SU-DHL-6 (cell line): ENCODE measurements at regions not wholly inside any gene's neighbourhood (a gene's known extent, or its start where the extent isn't known, plus 50 kb on each side); places are given as distances from the start of the nearest gene placed in this dataset.

ENCODE experiments used
- H2AFZ ChIP-seq: fragments of 200-600 bp; sonication (generic); 2 replicates; pipeline ENCODE4 v1.6.1; 2014; ENCODE audit warnings: low read depth, mild to moderate bottlenecking, moderate library complexity, mixed read lengths, antibody characterized with exemption, low read length; ENCODE audit not compliant: severe bottlenecking
- H3F3A ChIP-seq: fragments of 200-600 bp; shearing (Covaris generic); 2 replicates; pipeline ENCODE4 v1.6.0; 2016; ENCODE audit warnings: antibody characterized with exemption, mild to moderate bottlenecking; ENCODE audit not compliant: insufficient read depth
- H3K27ac ChIP-seq: fragments of 200-600 bp; sonication (generic); 2 replicates; pipeline ENCODE4 v1.5.1; 2016; ENCODE audit warnings: low read depth, mild to moderate bottlenecking, low read length, moderate library complexity, mixed read lengths
- H3K27me3 ChIP-seq: fragments of 200-600 bp; sonication (generic), shearing (Covaris generic); 2 replicates; pipeline ENCODE4 v1.6.0; 2014; ENCODE audit warnings: mild to moderate bottlenecking, low read length
- H3K36me3 ChIP-seq: fragments of 200-600 bp; sonication (generic); 2 replicates; pipeline ENCODE4 v1.6.1; 2014; ENCODE audit warnings: mild to moderate bottlenecking, low read length, mixed read lengths
- H3K4me2 ChIP-seq: fragments of 300-600, 200-600 bp; shearing (Covaris generic), sonication (generic); 2 replicates; pipeline ENCODE4 v1.6.0; 2014; ENCODE audit warnings: low read length, low read depth, mild to moderate bottlenecking; ENCODE audit not compliant: poor library complexity, severe bottlenecking
- H3K4me3 ChIP-seq: fragments of 200-600 bp; sonication (generic); 2 replicates; pipeline ENCODE4 v1.5.1; 2014; ENCODE audit warnings: antibody characterized with exemption, low read length, mild to moderate bottlenecking, mixed read lengths; ENCODE audit not compliant: insufficient read depth, poor library complexity, severe bottlenecking
- H3K79me2 ChIP-seq: fragments of 200-600 bp; sonication (generic); 2 replicates; pipeline ENCODE4 v1.6.1; 2014; ENCODE audit warnings: mild to moderate bottlenecking, low read length, moderate library complexity; ENCODE audit not compliant: insufficient read depth
- H3K9ac ChIP-seq: fragments of 200-600 bp; sonication (generic); 2 replicates; pipeline ENCODE4 v1.7.0; 2014; ENCODE audit warnings: mild to moderate bottlenecking, low read length
- H3K9me2 ChIP-seq: fragments of 200-600 bp; sonication (generic); replicated peaks from 2 replicates; pipeline ENCODE4 v1.6.1; 2014; ENCODE audit warnings: low read length; ENCODE audit not compliant: insufficient read depth
- H3K9me3 ChIP-seq: fragments of 200-600 bp; sonication (generic); 2 replicates; pipeline ENCODE4 v1.6.1; 2014; ENCODE audit warnings: low read length, mixed read lengths; ENCODE audit not compliant: insufficient read depth
- H4K20me1 ChIP-seq: fragments of 200-600 bp; sonication (generic); 2 replicates; pipeline ENCODE4 v1.6.1; 2014; ENCODE audit warnings: low read depth, mild to moderate bottlenecking, antibody characterized with exemption, low read length, moderate library complexity, mixed read lengths
- EZH2phosphoT487 ChIP-seq: fragments of 200-600 bp; sonication (generic), shearing (Covaris generic); conservative IDR thresholded peaks from 2 replicates; pipeline ENCODE4 v1.6.1; 2018; ENCODE audit warnings: mild to moderate bottlenecking, antibody characterized with exemption, low read length, moderate library complexity, mixed read lengths
- TF ChIP-seq, protein P1 (sequence below): fragments of 200-600 bp; sonication (generic); IDR thresholded peaks from one replicate; pipeline ENCODE4 v1.5.1; 2017; ENCODE audit warnings: antibody characterized with exemption, mild to moderate bottlenecking, low read length, moderate library complexity; ENCODE audit not compliant: insufficient read depth, poor library complexity, severe bottlenecking

DNA sequence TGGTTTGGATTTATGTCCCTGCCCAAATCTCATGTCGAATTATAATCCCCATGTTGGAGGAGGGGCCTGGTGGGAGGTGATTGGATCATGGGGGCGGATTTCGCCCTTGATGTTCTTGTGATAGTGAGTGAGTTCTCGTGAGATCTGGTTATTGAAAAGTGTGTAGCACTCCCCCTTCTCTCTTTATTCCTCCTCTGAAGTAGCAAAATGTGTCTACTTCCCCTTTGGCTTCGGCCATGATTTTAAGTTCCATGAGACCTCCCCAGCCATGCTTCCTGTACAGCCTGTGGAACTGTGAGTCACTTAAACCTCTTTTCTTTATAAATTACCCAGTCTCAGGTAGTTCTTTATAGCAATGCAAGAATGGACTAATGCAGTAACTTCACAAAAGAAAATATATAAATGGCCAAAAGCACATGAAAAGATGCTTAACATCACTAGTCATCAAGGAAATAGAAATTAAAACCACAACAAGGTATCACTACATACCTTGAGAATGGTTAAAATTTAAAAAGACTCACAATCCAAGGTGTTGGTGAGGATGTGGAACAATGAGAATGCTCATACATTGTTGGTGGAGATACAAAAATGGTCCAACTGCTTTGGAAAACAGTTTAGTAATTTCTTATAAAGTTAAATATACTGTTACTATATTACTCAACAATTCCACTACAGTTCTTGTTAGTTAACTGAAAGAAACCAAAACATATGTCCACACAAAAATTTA is 218.7 kb downstream of the SNX10 start:
- no peak overlapping the region for H3K4me2 ChIP-seq
- H3K4me3 ChIP-seq: no peak overlapping the region
- H3K79me2 ChIP-seq: no peaks in the 10 kb centered on the region
- H4K20me1 ChIP-seq: no peaks in the 10 kb centered on the region
- no peak overlapping the region for H3K27ac ChIP-seq
- no peak for TF ChIP-seq EZH2phosphoT487
- TF ChIP-seq, protein P1, sequence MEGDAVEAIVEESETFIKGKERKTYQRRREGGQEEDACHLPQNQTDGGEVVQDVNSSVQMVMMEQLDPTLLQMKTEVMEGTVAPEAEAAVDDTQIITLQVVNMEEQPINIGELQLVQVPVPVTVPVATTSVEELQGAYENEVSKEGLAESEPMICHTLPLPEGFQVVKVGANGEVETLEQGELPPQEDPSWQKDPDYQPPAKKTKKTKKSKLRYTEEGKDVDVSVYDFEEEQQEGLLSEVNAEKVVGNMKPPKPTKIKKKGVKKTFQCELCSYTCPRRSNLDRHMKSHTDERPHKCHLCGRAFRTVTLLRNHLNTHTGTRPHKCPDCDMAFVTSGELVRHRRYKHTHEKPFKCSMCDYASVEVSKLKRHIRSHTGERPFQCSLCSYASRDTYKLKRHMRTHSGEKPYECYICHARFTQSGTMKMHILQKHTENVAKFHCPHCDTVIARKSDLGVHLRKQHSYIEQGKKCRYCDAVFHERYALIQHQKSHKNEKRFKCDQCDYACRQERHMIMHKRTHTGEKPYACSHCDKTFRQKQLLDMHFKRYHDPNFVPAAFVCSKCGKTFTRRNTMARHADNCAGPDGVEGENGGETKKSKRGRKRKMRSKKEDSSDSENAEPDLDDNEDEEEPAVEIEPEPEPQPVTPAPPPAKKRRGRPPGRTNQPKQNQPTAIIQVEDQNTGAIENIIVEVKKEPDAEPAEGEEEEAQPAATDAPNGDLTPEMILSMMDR: no peak
- no peak overlapping the region for H2AFZ ChIP-seq
- no peaks in the 10 kb centered on the region for H3K27me3 ChIP-seq
- no peak overlapping the region for H3K9ac ChIP-seq
- no peaks in the 10 kb centered on the region for H3F3A ChIP-seq
- no peaks in the 10 kb centered on the region for H3K9me3 ChIP-seq
- no peaks in the 10 kb centered on the region for H3K36me3 ChIP-seq
- H3K9me2 ChIP-seq: no peaks in the 10 kb centered on the region

DNA sequence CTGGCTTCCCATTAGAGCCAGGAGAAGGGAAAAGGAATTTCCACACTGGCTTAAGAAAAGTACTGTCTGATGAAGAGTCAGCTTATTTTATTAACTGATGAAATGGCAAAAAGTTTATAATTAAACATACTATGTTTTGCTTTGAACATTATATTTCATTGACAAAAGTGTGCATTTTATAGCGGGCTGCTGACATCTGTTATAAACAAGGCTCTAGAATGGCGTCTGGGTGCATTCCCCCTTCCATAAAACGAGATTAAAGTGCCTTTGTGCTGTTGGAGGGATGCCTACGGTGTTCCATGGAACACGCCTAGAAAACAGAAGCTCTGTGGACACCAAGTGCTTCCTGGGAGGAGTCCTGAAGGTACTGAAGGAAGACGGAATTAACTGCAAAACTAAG is 220.2 kb downstream of the SNX10 start:
- Histone ChIP-seq H3K79me2 (no peaks in the 10 kb centered on the region), H3K4me3 (no peak overlapping the region), H3K36me3 (no peaks in the 10 kb centered on the region), H3K27ac (no peak overlapping the region), H3K9ac (no peak overlapping the region), H3K27me3 (no peaks in the 10 kb centered on the region), H3F3A (no peaks in the 10 kb centered on the region), H2AFZ (no peak overlapping the region), H4K20me1 (no peaks in the 10 kb centered on the region), H3K9me3 (no peaks in the 10 kb centered on the region), H3K9me2 (no peaks in the 10 kb centered on the region), H3K4me2 (no peak overlapping the region)
- TF ChIP-seq EZH2phosphoT487: no peak
- TF ChIP-seq, protein P1: no peak

DNA sequence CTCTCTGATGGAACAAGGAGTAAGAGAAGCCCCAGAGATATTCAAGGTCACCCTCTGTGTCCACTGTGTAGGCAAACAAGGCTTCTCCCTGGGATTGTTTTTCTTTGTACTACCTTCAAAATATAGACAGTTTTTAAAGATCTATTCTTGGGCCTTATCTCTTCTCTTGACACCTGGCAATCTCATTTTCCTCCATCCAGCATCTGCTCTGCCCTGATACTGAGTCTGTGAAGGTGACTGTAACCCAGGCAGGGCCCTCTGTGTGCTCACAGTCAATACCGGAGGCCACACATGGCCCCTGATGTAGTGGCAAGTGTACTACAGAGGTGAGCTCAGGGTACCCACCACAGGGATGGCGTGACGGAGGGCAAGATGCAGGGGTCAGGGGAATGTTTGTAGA is 221.1 kb downstream of the SNX10 start:
- Histone ChIP-seq H4K20me1 (no peaks in the 10 kb centered on the region), H3F3A (no peaks in the 10 kb centered on the region), H3K36me3 (no peaks in the 10 kb centered on the region), H3K4me2 (no peak overlapping the region), H3K79me2 (no peaks in the 10 kb centered on the region), H3K9ac (no peak overlapping the region), H3K27ac (no peak overlapping the region), H3K27me3 (no peaks in the 10 kb centered on the region), H3K9me3 (no peaks in the 10 kb centered on the region), H2AFZ (no peak overlapping the region), H3K9me2 (no peaks in the 10 kb centered on the region), H3K4me3 (no peak overlapping the region)
- no peak for TF ChIP-seq EZH2phosphoT487
- TF ChIP-seq, protein P1: no peak
